Testis (tissue), 2 donors: ENCODE measurements at regions not wholly inside any gene's neighbourhood (a gene's known extent, or its start where the extent isn't known, plus 50 kb on each side); places are given as distances from the start of the nearest gene placed in this dataset.

Source experiments
- CTCF ChIP-seq, 3 experiments: fragments of 450-650 bp in 2 of 3; fragments of 200-600 bp in 1 of 3; sonication (generic) in 1 of 3; IDR thresholded peaks; one replicate each; pipeline ENCODE4 v1.5.1; 2016 to 2019; ENCODE audit warnings: antibody characterized with exemption in 3 of 3, mild to moderate bottlenecking in 2 of 3, moderate library complexity in 1 of 3
- POLR2A ChIP-seq: fragments of 450-650 bp; IDR thresholded peaks from one replicate; pipeline ENCODE4 v1.6.1; 2017; ENCODE audit warnings: antibody characterized with exemption, mild to moderate bottlenecking, moderate library complexity

GRCh38 chr5:155938051-155938450 lies 388.9 kb upstream of the SGCD start:
- TF ChIP-seq CTCF (IDR thresholded peaks at IDR 0.05) (no peak), POLR2A (no peak)
